B cell (primary cell): ENCODE measurements at regions not wholly inside any gene's neighbourhood (a gene's known extent, or its start where the extent isn't known, plus 50 kb on each side); places are given as distances from the start of the nearest gene placed in this dataset.

Experiments
- ATAC-seq: fragments of 200-7000 bp; cut with Tn5 transposase; one replicate; pipeline ENCODE4 v1.10.0; 2021; ENCODE audit warnings: low read depth, mild to moderate bottlenecking, moderate number of reproducible peaks, moderate library complexity
- CTCF ChIA-PET: fragments of 350-600 bp; sonication (Branson Sonifier 250); formaldehyde crosslinking; loops from one replicate; lab custom pipeline; 2021; ENCODE audit warnings: antibody characterized with exemption, inconsistent platforms; lab: Charles Lee
- POLR2A ChIA-PET: fragments of 350-600 bp; sonication (Branson Sonifier 250); formaldehyde crosslinking; loops from one replicate; lab custom pipeline; 2021; ENCODE audit warnings: antibody characterized with exemption; lab: Charles Lee
- DNase-seq: peaks from one replicate; pipeline ENCODE4 v3.0.0; 2013
- H2AFZ ChIP-seq: 2 replicates; pipeline ENCODE4 v1.6.1; 2012; ENCODE audit warnings: mild to moderate bottlenecking, low read depth, low read length; ENCODE audit not compliant: insufficient read depth, poor library complexity, severe bottlenecking
- H3K27ac ChIP-seq, 2 donors: 1 replicate in 1 of 2; 2 replicates in 1 of 2; pipeline ENCODE4 v1.5.1; 2012 to 2013; ENCODE audit warnings: low read length in 2 of 2, mild to moderate bottlenecking in 2 of 2, moderate library complexity in 1 of 2
- H3K27me3 ChIP-seq, 4 experiments: fragments of 200-600 bp in 1 of 4; sonication (generic) in 1 of 4; replicated peaks in 1 of 4; 1 replicate in 2 of 4; 2 replicates in 2 of 4; pipeline versions ENCODE4 v1.6.1 to v1.7.0; 2013 to 2016; ENCODE audit warnings: low read length in 3 of 4, mild to moderate bottlenecking in 2 of 4, mixed read lengths in 1 of 4, moderate library complexity in 1 of 4; ENCODE audit not compliant: insufficient read depth in 4 of 4, control insufficient read depth in 3 of 4; ENCODE audit errors: control extremely low read depth in 1 of 4
- H3K36me3 ChIP-seq, 2 experiments: replicated peaks in 1 of 2; 1 replicate in 1 of 2; 2 replicates in 1 of 2; pipeline versions ENCODE4 v1.6.1 to v1.7.1; 2013; ENCODE audit warnings: low read length in 1 of 2; ENCODE audit not compliant: insufficient read depth in 2 of 2, control insufficient read depth in 1 of 2; ENCODE audit errors: control extremely low read depth in 1 of 2, extremely low read depth in 1 of 2
- H3K4me1 ChIP-seq, 2 donors: fragments of 200-600 bp in 1 of 2; sonication (generic) in 1 of 2; 1 replicate in 1 of 2; 2 replicates in 1 of 2; pipeline versions ENCODE4 v1.5.1 to v1.6.1; 2013 to 2017; ENCODE audit warnings: low read length in 2 of 2; ENCODE audit not compliant: control insufficient read depth in 2 of 2, insufficient read depth in 2 of 2
- H3K4me2 ChIP-seq: replicated peaks from 2 replicates; pipeline ENCODE3; 2012; ENCODE audit warnings: mild to moderate bottlenecking, low read depth, low read length; ENCODE audit not compliant: poor library complexity, severe bottlenecking
- H3K4me3 ChIP-seq, 5 experiments: fragments of 200-600 bp in 1 of 5; sonication (generic) in 1 of 5; 1 replicate in 3 of 5; 2 replicates in 2 of 5; pipeline versions ENCODE4 v1.5.1 to v1.7.0; 2011 to 2016; ENCODE audit warnings: low read length in 4 of 5, mild to moderate bottlenecking in 4 of 5, low read depth in 2 of 5, control low read depth in 1 of 5, moderate library complexity in 1 of 5; ENCODE audit not compliant: insufficient read depth in 1 of 5; ENCODE audit errors: control extremely low read depth in 1 of 5, extremely low read depth in 1 of 5
- H3K79me2 ChIP-seq: fragments of 200-600 bp; sonication (generic); one replicate; pipeline ENCODE4 v1.6.0; 2016; ENCODE audit warnings: low read length; ENCODE audit not compliant: control insufficient read depth, insufficient read depth
- H3K9ac ChIP-seq: fragments of 200-600 bp; sonication (generic); 2 replicates; pipeline ENCODE4 v1.6.1; 2017; ENCODE audit warnings: mild to moderate bottlenecking, low read length, moderate library complexity
- H3K9me3 ChIP-seq, 3 donors: one replicate each; pipeline versions ENCODE4 v1.6.1 to v1.7.1; 2013; ENCODE audit warnings: low read length in 2 of 3; ENCODE audit not compliant: control insufficient read depth in 2 of 3, insufficient read depth in 1 of 3; ENCODE audit errors: control extremely low read depth in 1 of 3
- H4K20me1 ChIP-seq: 2 replicates; pipeline ENCODE4 v1.6.0; 2012; ENCODE audit warnings: mild to moderate bottlenecking, low read length; ENCODE audit not compliant: insufficient read depth, control insufficient read depth, poor library complexity, severe bottlenecking
- H3K27ac Mint-ChIP-seq: one replicate; pipeline ENCODE4 v1.8.0; 2021; ENCODE audit warnings: mixed read lengths
- H3K27me3 Mint-ChIP-seq: one replicate; pipeline ENCODE4 v1.8.0; 2021; ENCODE audit warnings: mixed read lengths
- H3K4me1 Mint-ChIP-seq: one replicate; pipeline ENCODE4 v1.8.0; 2021; ENCODE audit warnings: mixed read lengths
- H3K4me3 Mint-ChIP-seq: one replicate; pipeline ENCODE4 v1.8.0; 2021; ENCODE audit warnings: mixed read lengths
- H3K9me3 Mint-ChIP-seq: one replicate; pipeline ENCODE4 v1.8.0; 2022; ENCODE audit warnings: mixed read lengths; ENCODE audit not compliant: insufficient read depth
- CTCF ChIP-seq: fragments of 200-600 bp; IDR thresholded peaks from one replicate; pipeline ENCODE4 v1.8.0; 2022; ENCODE audit warnings: antibody characterized with exemption, mild to moderate bottlenecking
- EZH2 ChIP-seq: IDR thresholded peaks from 2 replicates; pipeline ENCODE4 v1.6.1; 2012; ENCODE audit warnings: borderline replicate concordance, low read depth, mild to moderate bottlenecking, moderate library complexity, low read length; ENCODE audit not compliant: insufficient read depth, poor library complexity, severe bottlenecking
- WGBS: methylation state at CpG from one replicate; pipeline ENCODE4 v1.1.5; 2013; ENCODE audit warnings: missing lambda C conversion rate; ENCODE audit not compliant: insufficient coverage; 5-methylcytosine and 5-hydroxymethylcytosine counted together
- intact Hi-C: fragments of 100-400 bp; cut with micrococcal nuclease; formaldehyde crosslinking; loops from one replicate; pipeline ENCODE4 v1.10.0; 2022

GRCh38 chr3:13139471-13140065, 66.3 kb upstream of the IQSEC1 start:
- H3K27ac Mint-ChIP-seq, result no peak overlapping the region
- peaks cover 34% of the 10 kb centered on the region for H3K27me3 Mint-ChIP-seq
- TF ChIP-seq CTCF (no peak), EZH2 (no peak)
- intact Hi-C loops, result loop anchor here (10.0 kb wide), 1 partner anchor 45 kb away; no protein-coding TSS in a partner anchor
- DNase-seq (no peak), ATAC-seq (no peak)
- H3K79me2 ChIP-seq, result no peaks in the 10 kb centered on the region
- H3K4me1 Mint-ChIP-seq, result no peaks in the 10 kb centered on the region
- peaks cover 0 to 17% (median 0%) of the 10 kb centered on the region in 3 donors for H3K9me3 ChIP-seq
- H2AFZ ChIP-seq, result no peak overlapping the region
- ChIA-PET POLR2A (no interaction called here), CTCF (interaction anchor here (2.1 kb wide), 1 partner anchor 48 kb away, joined by 6 read pairs; no protein-coding TSS in a partner anchor)
- H3K4me2 ChIP-seq, result no peak overlapping the region
- H3K27ac ChIP-seq, result no peak overlapping the region
- H4K20me1 ChIP-seq, result no peaks in the 10 kb centered on the region
- H3K4me3 ChIP-seq, result no peak overlapping the region
- no peak overlapping the region for H3K9ac ChIP-seq
- 100% methylated on average over 2 of the region's 4 CpGs for WGBS
- no peaks in the 10 kb centered on the region for H3K4me1 ChIP-seq
- no peaks in the 10 kb centered on the region for H3K9me3 Mint-ChIP-seq
- H3K27me3 ChIP-seq, result peaks cover 0 to 19% (median 4%) of the 10 kb centered on the region in 4 experiments
- no peak overlapping the region for H3K4me3 Mint-ChIP-seq
- no peaks in the 10 kb centered on the region for H3K36me3 ChIP-seq

GRCh38 chr3:13138833-13139145, 65.6 kb upstream of the IQSEC1 start:
- Histone ChIP-seq H3K9ac (no peak overlapping the region), H3K27me3 (peaks cover 0 to 19% (median 4%) of the 10 kb centered on the region in 4 experiments), H3K4me1 (no peaks in the 10 kb centered on the region), H3K36me3 (no peaks in the 10 kb centered on the region), H3K79me2 (no peaks in the 10 kb centered on the region), H4K20me1 (no peaks in the 10 kb centered on the region), H3K4me3 (no peak overlapping the region), H2AFZ (no peak overlapping the region), H3K9me3 (peaks cover 0 to 11% (median 0%) of the 10 kb centered on the region in 3 donors), H3K4me2 (no peak overlapping the region), H3K27ac (no peak overlapping the region)
- no peaks in the 10 kb centered on the region for H3K4me1 Mint-ChIP-seq
- ChIA-PET CTCF (no interaction called here), POLR2A (no interaction called here)
- H3K27ac Mint-ChIP-seq, result no peak overlapping the region
- intact Hi-C loops, result no loop called here
- no peaks in the 10 kb centered on the region for H3K9me3 Mint-ChIP-seq
- no peak overlapping the region for H3K4me3 Mint-ChIP-seq
- TF ChIP-seq EZH2, result no peak
- TF ChIP-seq CTCF, result no peak
- DNase-seq (no peak), ATAC-seq (no peak)
- peaks cover 34% of the 10 kb centered on the region for H3K27me3 Mint-ChIP-seq
- WGBS, result no CpG with 5 or more reads among the region's 1 CpG
